ENCODE measurements at regions not wholly inside any gene's neighbourhood (a gene's known extent, or its start where the extent isn't known, plus 50 kb on each side); places are given as distances from the start of the nearest gene placed in this dataset.

- Mint-ChIP-seq H3K27ac (ENCODE audit: unreplicated experiment) (no peak overlapping the region), H3K4me1 (ENCODE audit: low read depth, unreplicated experiment) (no peaks in the 10 kb centered on the region), H3K4me3 (ENCODE audit: unreplicated experiment) (no peak overlapping the region), H3K9me3 (ENCODE audit: unreplicated experiment) (peaks cover 25% of the 10 kb centered on the region), H3K36me3 (ENCODE audit: low read depth, unreplicated experiment) (no peaks in the 10 kb centered on the region), H3K27me3 (ENCODE audit: low read depth, unreplicated experiment) (no peaks in the 10 kb centered on the region)
- Histone ChIP-seq H3K36me3 (ENCODE audit: insufficient read depth, low read length) (no peaks in the 10 kb centered on the region), H4K20me1 (ENCODE audit: insufficient read depth, low read length) (no peaks in the 10 kb centered on the region), H3K4me2 (ENCODE audit: low read length) (no peak overlapping the region), H3K79me2 (ENCODE audit: insufficient read depth, low read length) (no peaks in the 10 kb centered on the region), H3K4me1 (ENCODE audit: insufficient read depth, low read length) (no peaks in the 10 kb centered on the region), H3K27me3 (ENCODE audit: insufficient read depth, low read length) (no peaks in the 10 kb centered on the region), H3K9ac (ENCODE audit: low read length) (no peak overlapping the region), H3K4me3 (ENCODE audit: insufficient read depth, low read depth, low read length) (no peak overlapping the region), H3K9me3 (ENCODE audit: insufficient read depth, low read depth, low read length) (peaks cover 10% of the 10 kb centered on the region), H2AFZ (ENCODE audit: low read depth, low read length) (no peak overlapping the region), H3K27ac (ENCODE audit: low read depth, low read length) (no peak overlapping the region)
- DNase-seq (ENCODE audit: low read depth): no peak
- no peak for FAIRE-seq
- TF ChIP-seq CTCF (IDR thresholded peaks at IDR 0.05; ENCODE audit: insufficient read depth, low read depth, low read length) (no peak), EZH2 (IDR thresholded peaks at IDR 0.05; ENCODE audit: insufficient read depth, low read length) (no peak)
These were observed 672.7 kb downstream of the TMEM121 start for GRCh38 chr14:106199097-106199496.

- no peaks in the 10 kb centered on the region for H3K79me2 ChIP-seq (ENCODE audit: insufficient read depth, low read length)
- no peaks in the 10 kb centered on the region for H3K36me3 ChIP-seq (ENCODE audit: insufficient read depth, low read length)
- no peaks in the 10 kb centered on the region for H3K27me3 ChIP-seq (ENCODE audit: insufficient read depth, low read length)
- no peaks in the 10 kb centered on the region for H3K4me1 ChIP-seq (ENCODE audit: insufficient read depth, low read length)
- H4K20me1 ChIP-seq (ENCODE audit: insufficient read depth, low read length): no peaks in the 10 kb centered on the region
- TF ChIP-seq EZH2 (IDR thresholded peaks at IDR 0.05; ENCODE audit: insufficient read depth, low read length) (no peak), CTCF (IDR thresholded peaks at IDR 0.05; ENCODE audit: insufficient read depth, low read depth, low read length) (no peak)
- no peak overlapping the region for H3K4me3 ChIP-seq (ENCODE audit: insufficient read depth, low read depth, low read length)
- no peak overlapping the region for H3K4me2 ChIP-seq (ENCODE audit: low read length)
- no peak overlapping the region for H2AFZ ChIP-seq (ENCODE audit: low read depth, low read length)
- H3K9me3 ChIP-seq (ENCODE audit: insufficient read depth, low read depth, low read length): peaks cover 13% of the 10 kb centered on the region
- H3K9me3 Mint-ChIP-seq (ENCODE audit: unreplicated experiment): peaks cover 35% of the 10 kb centered on the region
- no peak overlapping the region for H3K27ac ChIP-seq (ENCODE audit: low read depth, low read length)
- no peaks in the 10 kb centered on the region for H3K27me3 Mint-ChIP-seq (ENCODE audit: low read depth, unreplicated experiment)
- no peaks in the 10 kb centered on the region for H3K36me3 Mint-ChIP-seq (ENCODE audit: low read depth, unreplicated experiment)
- H3K9ac ChIP-seq (ENCODE audit: low read length): no peak overlapping the region
- no peak for DNase-seq (ENCODE audit: low read depth)
- H3K27ac Mint-ChIP-seq (ENCODE audit: unreplicated experiment): no peak overlapping the region
- no peaks in the 10 kb centered on the region for H3K4me1 Mint-ChIP-seq (ENCODE audit: low read depth, unreplicated experiment)
- FAIRE-seq: no peak
- H3K4me3 Mint-ChIP-seq (ENCODE audit: unreplicated experiment): no peak overlapping the region
These were observed 674.3 kb downstream of the TMEM121 start for GRCh38 chr14:106200541-106201315.

- no peak overlapping the region for H3K9ac ChIP-seq (ENCODE audit: low read length)
- Mint-ChIP-seq H3K4me1 (ENCODE audit: low read depth, unreplicated experiment) (no peaks in the 10 kb centered on the region), H3K4me3 (ENCODE audit: unreplicated experiment) (no peak overlapping the region), H3K27me3 (ENCODE audit: low read depth, unreplicated experiment) (no peaks in the 10 kb centered on the region), H3K36me3 (ENCODE audit: low read depth, unreplicated experiment) (no peaks in the 10 kb centered on the region), H3K9me3 (ENCODE audit: unreplicated experiment) (peaks cover 38% of the 10 kb centered on the region), H3K27ac (ENCODE audit: unreplicated experiment) (no peak overlapping the region)
- H3K27me3 ChIP-seq (ENCODE audit: insufficient read depth, low read length): no peaks in the 10 kb centered on the region
- FAIRE-seq (no peak), DNase-seq (ENCODE audit: low read depth) (no peak)
- no peak overlapping the region for H2AFZ ChIP-seq (ENCODE audit: low read depth, low read length)
- H3K79me2 ChIP-seq (ENCODE audit: insufficient read depth, low read length): no peaks in the 10 kb centered on the region
- H3K9me3 ChIP-seq (ENCODE audit: insufficient read depth, low read depth, low read length): peaks cover 13% of the 10 kb centered on the region
- H3K4me1 ChIP-seq (ENCODE audit: insufficient read depth, low read length): no peaks in the 10 kb centered on the region
- no peak overlapping the region for H3K27ac ChIP-seq (ENCODE audit: low read depth, low read length)
- H3K4me2 ChIP-seq (ENCODE audit: low read length): no peak overlapping the region
- TF ChIP-seq CTCF (IDR thresholded peaks at IDR 0.05; ENCODE audit: insufficient read depth, low read depth, low read length) (no peak), EZH2 (IDR thresholded peaks at IDR 0.05; ENCODE audit: insufficient read depth, low read length) (no peak)
- H3K36me3 ChIP-seq (ENCODE audit: insufficient read depth, low read length): no peaks in the 10 kb centered on the region
- H3K4me3 ChIP-seq (ENCODE audit: insufficient read depth, low read depth, low read length): no peak overlapping the region
- H4K20me1 ChIP-seq (ENCODE audit: insufficient read depth, low read length): no peaks in the 10 kb centered on the region
These were observed 675.0 kb downstream of the TMEM121 start for GRCh38 chr14:106201376-106201775.
